NCI-H446 (cell line): ENCODE measurements at regions not wholly inside any gene's neighbourhood (a gene's known extent, or its start where the extent isn't known, plus 50 kb on each side); places are given as distances from the start of the nearest gene placed in this dataset.
"Not testable (repeated sequence)": the region's sequence is repeated elsewhere in the genome, so short reads cannot be mapped to it uniquely, and the experiment has no call there.

ENCODE experiments used
- DNase-seq, 2 experiments: peaks; one replicate each; lab custom pipeline; 2025; lab: John Stamatoyannopoulos, UW

DNA sequence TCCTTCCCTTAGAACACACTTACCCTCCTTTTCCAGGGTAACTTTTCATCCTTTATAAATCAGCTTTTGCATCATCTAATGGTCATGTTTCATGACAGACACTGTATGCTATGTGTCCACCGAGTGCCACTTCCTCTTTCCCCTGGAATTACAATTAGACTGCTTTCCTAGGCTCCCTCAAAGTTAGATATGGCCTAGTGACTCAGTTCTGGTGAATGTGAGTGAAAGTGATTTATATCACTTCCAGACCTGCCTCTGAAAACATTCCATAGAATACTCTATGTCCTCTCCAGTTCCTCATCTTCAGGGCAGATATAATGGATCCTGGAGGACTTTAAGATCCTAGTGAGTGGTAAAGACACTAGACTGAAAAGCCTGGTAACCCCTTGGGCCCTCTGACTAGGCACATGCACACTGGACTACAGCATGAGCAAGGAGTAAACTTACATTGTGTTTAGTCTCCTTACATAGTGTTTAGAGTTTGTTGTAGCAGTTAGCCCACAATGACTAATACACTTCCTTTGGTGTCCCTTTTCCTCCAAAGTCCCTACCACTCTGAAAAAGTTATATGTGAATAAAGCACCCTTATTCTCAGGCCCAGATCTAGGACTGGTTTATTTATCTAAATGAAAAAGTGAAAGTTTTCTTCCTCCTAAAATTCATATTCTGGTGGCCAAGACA, 59.3 kb downstream of the GPR88 start:
- DNase-seq: no peak

DNA sequence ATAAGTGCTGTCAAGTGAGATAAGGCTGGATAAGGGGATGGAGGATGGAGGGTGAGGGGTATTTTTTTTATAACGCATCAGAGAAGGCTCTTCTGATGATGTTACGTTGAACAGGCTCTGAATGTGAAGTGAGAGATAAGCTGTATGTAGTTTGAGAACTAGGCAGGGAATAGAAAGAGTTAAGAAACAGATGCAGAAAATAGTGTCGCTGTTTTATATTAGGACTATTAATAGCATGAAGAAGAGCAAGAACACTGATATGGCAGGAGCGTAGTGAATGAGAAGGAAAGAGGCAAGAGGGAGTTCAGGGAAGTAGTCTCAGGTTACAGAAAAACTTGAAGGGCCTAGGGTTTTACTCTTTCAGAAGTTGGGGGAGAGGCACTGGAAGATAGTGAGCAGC, 59.8 kb downstream of the GPR88 start:
- no peak for DNase-seq

DNA sequence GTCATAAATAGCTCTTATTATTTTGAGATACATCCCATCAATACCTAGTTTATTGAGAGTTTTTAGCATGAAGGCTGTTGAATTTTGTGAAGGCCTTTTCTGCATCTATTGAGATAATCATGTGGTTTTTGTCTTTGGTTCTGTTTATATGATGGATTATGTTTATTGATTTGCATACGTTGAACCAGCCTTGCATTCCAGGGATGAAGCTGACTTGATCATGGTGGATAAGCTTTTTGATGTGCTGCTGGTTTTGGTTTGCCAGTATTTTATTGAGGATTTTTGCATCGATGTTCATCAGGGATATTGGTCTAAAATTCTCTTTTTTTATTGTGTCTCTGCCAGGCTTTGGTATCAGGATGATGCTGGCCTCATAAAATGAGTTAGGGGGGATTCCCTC, 62.4 kb downstream of the GPR88 start:
- DNase-seq: not testable (repeated sequence)

DNA sequence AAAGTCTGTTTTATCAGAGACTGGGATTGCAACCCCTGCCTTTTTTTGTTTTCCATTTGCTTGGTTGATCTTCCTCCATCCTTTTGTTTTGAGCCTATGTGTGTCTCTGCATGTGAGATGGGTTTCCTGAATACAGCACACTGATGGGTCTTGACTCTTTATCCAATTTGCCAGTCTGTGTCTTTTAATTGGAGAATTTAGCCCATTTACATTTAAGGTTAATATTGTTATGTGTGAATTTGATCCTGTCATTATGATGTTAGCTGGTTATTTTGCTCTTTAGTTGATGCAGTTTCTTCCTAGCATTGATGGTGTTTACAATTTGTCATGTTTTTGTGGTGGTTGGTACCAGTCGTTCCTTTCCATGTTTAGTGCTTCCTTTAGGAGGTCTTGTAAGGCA, 64.1 kb downstream of the GPR88 start:
- not testable (repeated sequence) for DNase-seq

DNA sequence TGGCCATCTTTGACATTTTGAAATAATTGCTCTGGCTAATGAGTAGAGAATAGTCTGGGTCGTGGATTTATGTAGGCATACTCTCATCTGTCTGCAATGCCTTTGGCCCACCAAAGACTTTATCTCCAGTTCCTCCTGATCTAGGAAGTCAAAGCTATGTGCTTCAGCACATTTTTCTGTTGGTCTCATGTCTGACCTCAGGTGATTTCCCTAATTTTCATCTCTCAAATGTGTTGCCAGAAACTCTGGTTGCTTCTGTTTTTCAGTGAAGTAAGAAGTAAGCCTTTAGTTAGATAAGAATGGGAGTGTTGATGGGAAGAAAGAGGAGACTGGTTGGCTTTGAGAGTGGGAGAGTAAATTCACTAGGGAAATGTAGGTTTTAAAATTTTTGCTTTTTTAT, 66.4 kb downstream of the GPR88 start:
- no peak for DNase-seq

DNA sequence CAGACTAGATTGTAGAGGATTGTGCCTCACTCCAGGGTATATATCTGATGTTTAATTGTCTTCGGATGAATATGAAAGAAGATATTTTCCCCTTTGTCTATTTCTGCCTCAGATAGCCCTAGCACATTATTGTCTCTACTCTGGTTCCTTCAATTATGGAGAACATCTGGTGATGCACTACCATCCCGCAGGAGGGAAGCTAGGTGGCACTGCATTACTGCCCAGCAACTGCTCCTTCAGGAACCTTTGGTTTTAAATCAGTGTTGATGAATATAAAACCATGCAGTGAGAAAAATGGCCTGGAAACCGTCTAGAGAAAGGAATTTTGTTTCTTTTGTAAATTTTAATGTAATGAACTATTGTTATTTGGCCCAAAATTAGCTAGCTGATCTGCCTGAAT, 68.5 kb downstream of the GPR88 start:
- DNase-seq: peak in 1 of 2 experiments; percentile 29

DNA sequence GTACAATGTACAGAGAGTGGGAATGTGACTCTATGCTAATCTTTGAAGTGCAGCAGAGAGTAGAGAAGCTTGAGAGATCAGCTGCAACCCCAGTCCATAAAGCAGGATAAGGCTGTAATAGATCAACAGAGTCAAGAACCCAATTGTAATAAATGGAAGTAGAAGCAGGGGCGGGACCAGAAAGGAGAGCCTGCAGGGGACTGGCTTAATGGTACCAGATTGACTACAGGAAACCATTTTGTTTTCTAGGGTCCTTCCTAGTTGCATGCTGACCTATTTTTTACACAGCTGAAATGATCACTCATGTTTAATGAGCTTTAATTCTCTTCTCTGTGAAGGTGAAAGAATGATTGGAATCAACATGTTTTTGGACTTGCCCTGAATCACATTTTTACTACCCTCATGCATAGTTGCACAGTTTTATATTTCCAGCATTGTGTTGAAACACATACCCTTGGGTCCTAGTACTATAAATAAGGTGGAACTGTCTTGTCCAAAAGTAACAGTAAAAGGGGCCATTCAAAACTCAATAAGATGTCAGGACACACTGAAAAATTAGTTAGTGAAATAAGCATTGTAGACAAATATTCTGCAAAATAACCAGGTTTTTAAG, 69.8 kb downstream of the GPR88 start:
- DNase-seq: no peak

DNA sequence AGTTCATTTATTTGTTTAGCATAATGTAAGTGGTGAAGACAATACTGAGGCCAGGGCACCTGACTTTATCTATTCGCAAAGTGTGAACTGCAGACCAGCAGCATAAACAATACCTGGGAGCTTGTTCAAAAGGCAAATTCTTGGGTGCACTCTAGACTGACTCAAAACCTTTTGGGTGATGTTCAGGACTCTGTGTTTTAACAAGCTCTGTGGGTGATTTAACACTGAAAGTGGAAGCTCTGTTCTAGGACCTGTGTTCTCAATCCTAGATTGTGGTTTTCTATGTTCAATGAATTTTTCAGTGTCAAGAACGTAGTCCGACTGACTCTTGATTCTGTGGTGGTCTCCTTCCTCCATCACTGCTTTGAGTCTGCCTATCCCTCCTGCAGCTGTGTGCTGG, 71.9 kb downstream of the GPR88 start:
- no peak for DNase-seq

DNA sequence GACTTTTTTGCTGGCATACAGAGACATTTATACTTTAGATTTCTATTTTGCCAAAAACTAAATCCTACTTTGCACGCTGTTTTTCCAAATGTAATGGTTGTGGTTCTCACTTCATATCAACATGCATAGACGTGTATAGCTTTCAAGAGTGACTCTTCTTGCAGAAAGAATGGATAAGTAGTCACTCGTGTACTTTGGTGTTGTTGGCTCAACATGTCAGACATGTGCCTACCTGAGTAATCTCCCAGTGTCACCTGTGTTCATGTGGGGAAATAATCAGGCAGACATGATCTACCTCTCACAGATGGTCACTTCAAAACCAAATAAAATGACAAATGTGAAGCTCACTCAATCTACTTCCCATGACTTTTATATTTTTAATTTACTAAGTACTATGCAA, 73.1 kb downstream of the GPR88 start:
- DNase-seq: no peak

DNA sequence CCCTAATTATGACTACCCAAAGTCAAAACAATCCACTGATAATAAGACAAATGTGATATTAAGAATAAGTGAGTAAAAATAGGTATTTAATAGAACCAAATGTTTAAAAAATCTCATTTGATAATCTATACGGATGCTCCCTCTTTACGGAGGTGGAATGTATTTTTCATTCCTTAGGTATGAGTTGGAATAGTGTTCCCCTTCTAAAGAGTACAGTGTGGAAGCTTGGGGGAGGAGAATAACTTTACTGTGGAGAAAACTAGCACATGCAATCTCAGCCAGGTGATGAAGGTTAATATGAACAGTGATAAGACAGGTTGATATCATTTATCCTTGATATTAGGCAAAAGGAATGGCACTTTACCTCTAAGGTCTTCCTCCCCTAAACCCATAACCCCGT, 74.6 kb downstream of the GPR88 start:
- no peak for DNase-seq

DNA sequence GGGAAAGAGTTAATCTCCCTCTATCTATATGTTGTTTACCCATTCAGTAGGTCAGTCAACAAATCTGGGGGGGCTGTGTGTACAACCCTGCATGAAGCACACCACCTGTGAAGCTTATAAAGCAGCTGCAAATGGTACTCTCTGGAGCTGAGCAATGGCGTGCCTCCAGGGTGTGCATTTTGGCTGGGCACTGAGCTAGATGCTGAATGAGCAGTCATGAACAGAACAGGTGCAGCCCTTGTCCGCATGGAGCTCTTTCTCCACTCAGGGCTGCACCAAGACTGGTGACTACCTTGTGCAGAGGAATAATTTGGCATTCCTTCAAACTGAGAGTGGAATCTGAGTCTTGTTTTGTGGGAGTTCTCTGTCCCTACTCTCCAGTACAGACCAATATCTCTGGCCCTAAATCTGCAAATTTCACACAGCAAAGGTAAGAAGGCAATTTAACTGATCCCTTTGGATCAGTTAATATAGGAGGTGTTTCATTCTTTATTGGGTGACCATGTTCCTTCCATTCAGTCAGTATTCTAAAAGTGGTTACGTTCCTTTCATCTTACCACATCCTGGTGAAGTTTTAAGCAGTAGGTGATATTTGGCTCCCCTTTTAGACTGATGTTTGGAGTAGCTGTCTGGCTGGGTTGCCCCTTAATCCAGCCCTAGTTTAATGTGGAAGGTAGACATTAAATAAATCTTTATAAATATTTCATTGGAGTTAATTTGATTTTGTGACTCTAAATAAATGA, 76.0 kb downstream of the GPR88 start:
- DNase-seq: no peak

DNA sequence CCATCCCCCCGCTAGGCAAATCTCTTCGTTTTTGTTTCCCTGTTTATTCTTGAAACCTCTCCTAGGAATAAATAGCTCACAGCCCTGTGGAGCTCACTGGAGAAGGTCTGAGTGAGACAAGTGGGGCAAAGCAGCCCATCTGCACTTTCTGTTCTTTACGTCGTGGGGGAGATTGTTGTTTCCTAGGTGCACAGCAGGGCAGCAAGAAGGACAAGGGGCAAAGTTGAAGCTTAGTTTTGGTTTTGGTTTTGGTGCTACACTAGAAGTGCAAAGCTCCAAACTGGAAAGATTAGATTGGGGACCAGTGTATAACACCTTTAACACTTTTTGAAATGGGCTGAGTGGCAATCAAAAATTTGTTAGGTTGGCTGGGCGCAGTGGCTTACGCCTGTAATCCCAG, 76.6 kb downstream of the GPR88 start:
- DNase-seq: no peak

DNA sequence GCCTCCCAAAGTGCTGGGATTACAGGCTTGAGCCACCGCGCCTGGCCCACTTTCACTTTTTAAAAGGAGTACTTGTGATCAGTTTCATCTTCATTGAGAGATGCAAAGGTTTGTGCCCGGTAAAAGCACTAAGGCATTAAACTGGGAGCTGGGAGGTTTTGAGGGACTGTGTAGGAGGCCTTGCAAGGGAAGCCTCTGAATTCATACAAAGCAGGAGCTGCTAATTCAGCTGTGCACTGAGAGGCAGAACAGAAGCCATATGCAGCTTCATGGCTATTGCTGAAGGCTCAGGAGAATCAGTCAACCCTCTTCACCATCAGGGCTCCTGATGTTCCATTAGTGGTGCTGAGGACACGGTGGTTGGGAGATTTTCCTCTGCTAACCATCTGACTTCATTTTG, 77.7 kb downstream of the GPR88 start:
- no peak for DNase-seq

DNA sequence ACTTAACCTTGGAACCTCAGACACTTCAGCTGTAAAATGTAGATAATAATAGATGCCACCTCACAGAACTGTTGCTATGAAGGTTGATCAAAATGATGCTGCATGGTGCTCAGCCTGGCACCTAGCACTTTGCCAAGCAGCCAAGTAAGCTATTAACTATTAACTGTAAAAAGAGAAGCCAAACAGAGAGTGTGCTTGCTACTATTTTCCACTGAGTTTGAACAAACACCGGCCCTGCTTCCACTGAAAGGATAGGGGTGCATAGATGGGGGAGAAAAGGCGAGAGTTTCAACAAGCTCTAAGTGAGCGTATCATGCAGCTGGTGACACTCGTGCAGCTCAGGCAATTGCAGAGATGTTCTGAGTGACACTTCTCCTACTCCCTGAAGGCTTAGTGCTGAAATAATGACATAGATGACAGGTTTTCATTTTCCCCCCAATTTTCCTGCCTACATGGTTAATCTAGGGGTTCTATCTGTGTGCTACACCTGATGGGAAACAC, 78.2 kb downstream of the GPR88 start:
- no peak for DNase-seq

DNA sequence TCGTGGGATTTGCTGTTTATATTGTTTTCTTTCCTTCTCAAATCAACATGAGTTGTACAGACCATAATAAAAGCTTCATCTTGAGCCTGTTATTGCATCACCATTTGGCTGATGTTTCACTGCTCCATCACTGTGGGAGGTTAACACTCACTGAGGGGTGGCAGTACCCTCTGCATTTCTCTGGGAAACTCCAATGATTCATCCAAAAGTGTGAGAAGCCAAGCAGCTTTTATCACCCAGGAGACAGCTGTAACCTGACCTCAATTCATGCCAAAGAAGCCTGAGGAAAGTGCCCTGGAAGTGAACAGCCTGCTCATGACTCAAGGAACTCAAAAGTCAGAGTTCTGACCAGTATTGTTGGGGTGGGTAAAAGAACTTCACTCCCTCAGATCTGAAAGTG, 84.1 kb downstream of the GPR88 start:
- DNase-seq: peak; percentile 12 to 60

DNA sequence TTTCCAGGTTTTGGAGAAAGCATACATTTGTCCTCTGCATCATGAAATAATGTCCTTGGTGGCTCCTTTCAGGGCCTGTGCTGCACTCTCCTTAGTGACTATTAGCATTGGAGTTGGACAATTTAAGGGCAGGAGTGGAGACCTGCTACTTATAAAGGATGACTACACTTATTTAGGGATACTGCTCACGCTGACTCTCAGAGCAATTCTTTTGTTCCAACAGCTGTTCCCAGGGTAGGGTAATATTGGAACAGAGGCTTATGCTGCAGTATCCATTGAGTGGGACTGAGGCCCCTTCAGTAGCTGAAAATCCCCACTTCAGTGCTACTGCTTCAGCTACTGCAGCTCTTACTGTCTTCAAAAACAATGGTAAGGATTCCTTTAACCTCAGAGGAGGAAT, 84.6 kb downstream of the GPR88 start:
- DNase-seq: no peak

DNA sequence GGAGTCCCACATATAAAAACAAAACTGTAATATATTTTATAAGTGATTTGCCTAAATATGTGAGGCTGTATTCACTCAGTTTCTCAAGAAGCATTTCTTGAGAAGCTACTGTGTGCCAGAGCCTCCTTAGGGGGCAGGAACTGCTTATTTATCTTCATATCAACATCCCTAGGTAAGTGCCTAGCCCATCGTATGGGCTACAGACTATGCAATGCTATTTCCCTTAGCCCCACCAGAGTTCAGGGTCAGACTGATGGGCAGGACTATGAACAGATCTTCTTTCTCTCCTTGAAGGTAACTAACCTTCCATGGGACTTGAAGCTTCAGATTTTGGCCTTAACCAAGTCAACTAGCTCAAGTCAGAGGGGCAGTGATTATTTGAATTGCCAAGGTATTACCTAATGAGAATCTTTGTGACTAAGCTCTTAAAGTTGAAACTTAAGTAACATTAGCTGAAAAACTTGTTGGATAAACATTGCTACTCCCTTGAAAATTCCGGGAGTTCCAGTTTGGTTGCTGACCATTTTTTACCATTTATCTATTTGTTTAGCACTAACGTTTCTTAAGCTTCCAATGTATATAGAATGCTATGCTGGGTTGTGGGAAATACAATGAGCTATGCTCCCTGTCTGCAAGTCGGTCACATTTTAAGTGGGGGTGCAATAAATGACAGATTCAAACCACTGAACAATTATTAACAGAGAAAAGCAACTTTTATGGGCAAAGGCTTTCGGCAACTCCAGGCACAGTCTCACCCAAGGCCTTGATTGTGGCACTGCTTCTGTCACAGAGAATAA, 85.2 kb downstream of the GPR88 start:
- no peak for DNase-seq

DNA sequence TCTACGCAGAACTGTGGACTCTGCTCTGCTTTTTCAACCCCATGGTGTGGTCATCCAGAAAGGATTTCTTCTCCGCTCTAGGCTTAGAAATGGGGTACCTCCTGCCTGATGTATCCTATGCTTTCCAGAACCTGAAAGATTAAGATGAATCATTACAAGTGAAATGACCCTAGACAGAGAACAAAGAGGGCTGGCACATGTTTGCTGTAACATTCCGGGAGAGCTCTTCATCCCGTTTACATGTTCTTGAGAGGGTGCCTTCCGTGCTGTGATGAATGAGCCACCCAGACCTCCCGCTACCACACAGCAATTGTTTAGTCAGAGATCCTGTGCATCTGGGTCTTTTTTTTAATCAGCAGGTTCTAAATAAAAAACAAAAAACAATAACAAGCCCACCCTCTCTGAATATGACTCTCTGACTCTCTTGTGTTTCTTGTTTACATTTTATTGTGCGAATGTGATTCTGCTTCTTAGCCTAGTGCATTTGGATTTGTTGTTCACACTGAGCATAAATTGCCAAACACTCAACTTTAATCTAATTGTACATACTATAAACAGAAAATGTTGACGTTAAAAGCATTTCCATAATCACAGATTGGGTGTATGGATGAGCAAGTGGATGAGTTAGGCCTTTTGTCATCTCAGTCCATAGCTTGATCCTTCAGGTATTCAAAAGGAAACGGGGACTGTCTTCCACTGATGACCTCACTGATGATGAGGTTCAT, 87.1 kb downstream of the GPR88 start:
- no peak for DNase-seq

DNA sequence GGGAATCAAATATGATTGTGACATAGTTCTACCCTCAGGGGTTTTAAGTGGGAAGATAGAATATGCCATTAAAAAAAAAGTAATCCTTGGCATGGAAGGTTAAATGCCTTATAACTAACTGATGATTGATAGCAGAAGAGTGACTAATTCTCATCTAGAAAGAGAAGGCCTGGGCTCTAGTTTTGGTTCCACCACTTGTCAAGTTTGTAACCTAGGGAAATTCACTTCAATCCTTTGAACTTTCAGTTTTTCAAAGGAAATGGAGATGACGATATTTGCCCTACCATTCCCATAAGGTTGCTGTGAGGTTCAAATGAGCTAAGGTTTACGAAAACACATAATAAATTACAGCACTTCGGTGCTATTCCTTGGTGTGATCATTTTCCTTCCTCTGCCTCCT, 88.5 kb downstream of the GPR88 start:
- no peak for DNase-seq

DNA sequence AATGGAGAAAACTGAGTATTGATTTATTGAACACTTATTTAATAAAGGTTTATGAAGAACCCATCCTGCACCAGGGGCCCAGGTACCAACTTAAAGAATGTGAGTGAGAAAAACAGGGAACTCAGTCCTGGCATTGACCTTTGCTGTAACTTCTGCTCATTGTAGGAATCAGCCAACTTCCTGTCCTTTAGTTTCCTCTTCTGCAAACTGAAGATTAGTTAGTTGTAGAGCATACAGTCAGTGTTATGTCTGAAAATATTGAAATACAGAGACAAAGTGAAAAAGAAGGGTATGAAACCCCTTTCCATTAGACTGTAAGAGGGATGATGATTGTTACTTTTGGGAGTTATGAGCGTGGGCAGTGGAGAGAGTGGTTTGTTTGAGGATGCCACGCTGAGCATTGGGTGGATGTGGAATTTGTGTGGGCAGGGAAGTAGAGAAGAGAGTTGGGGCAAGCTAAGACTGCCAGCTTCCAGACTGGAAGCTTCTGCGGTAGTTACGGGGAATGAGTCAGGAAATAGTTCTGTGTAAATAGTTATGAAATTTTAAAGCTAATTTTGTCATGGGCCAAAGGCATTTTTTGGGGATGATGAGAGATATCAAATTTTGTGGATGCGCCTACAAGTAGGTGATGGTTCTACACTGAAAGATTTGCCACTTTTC, 89.2 kb downstream of the GPR88 start:
- DNase-seq: no peak

DNA sequence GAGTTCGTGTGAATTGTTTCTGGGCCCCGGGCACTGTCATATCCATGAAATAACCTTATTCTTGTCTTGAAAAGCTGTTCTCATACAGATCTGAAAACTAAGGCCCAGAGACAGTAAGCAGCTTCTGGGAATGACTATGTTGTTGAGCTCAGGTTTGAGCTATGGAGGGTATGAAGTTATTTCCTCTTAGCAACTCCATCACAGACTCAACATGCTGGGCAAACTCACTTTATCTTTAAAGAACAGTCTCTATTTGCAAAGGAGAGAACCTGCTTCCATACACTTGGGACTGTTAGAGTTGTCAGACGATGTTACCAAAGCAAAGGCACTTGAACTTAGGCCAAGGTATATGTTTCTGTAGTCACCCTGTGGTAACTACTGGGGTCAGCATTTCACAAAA, 90.0 kb downstream of the GPR88 start:
- DNase-seq: no peak
